NCI-H69 (cell line): ENCODE measurements at regions not wholly inside any gene's neighbourhood (a gene's known extent, or its start where the extent isn't known, plus 50 kb on each side); places are given as distances from the start of the nearest gene placed in this dataset.
A peak's percentile ranks its signal among the peaks of the same experiment; 100 is the strongest.
"Not testable (repeated sequence)": the region's sequence is repeated elsewhere in the genome, so short reads cannot be mapped to it uniquely, and the experiment has no call there.

Experiments used
- DNase-seq: peaks from one replicate; lab custom pipeline; 2025; lab: John Stamatoyannopoulos, UW

- DNase-seq = no peak
Measured at GRCh38 chr12:58009405-58010195, 68.2 kb downstream of the ATP23 start.

GRCh38 chr12:58011676-58012075 is 70.3 kb downstream of the ATP23 start:
- no peak for DNase-seq

- DNase-seq = not testable (repeated sequence)
Measured at GRCh38 chr12:58022379-58023020, 81.1 kb downstream of the ATP23 start.

- no peak for DNase-seq
Measured at GRCh38 chr12:58025431-58025830, 84.1 kb downstream of the ATP23 start.

- no peak for DNase-seq
Measured at GRCh38 chr12:58026426-58026825, 85.1 kb downstream of the ATP23 start.

- no peak for DNase-seq
Measured at GRCh38 chr12:58026897-58027891, 85.8 kb downstream of the ATP23 start.

GRCh38 chr12:58028294-58028693 is 86.9 kb downstream of the ATP23 start:
- DNase-seq = no peak

GRCh38 chr12:58029260-58029659 is 87.9 kb downstream of the ATP23 start:
- DNase-seq = no peak

GRCh38 chr12:58030566-58031279 is 89.4 kb downstream of the ATP23 start:
- DNase-seq = no peak

GRCh38 chr12:58032156-58032555 is 90.8 kb downstream of the ATP23 start:
- no peak for DNase-seq

- DNase-seq = peak; percentile 7
Measured at GRCh38 chr12:58033831-58034230, 92.5 kb downstream of the ATP23 start.

GRCh38 chr12:58034311-58034710 is 92.9 kb downstream of the ATP23 start:
- DNase-seq = peak; percentile 45

GRCh38 chr12:58034712-58035111 is 93.3 kb downstream of the ATP23 start:
- DNase-seq = no peak

GRCh38 chr12:58041441-58041840 is 100.1 kb downstream of the ATP23 start:
- DNase-seq = no peak

GRCh38 chr12:58044966-58045365 is 103.6 kb downstream of the ATP23 start:
- no peak for DNase-seq

- DNase-seq = no peak
Measured at GRCh38 chr12:58046271-58046670, 104.9 kb downstream of the ATP23 start.

- no peak for DNase-seq
Measured at GRCh38 chr12:58051378-58051777, 110.0 kb downstream of the ATP23 start.

- DNase-seq = no peak
Measured at GRCh38 chr12:58064666-58065065, 123.3 kb downstream of the ATP23 start.

- DNase-seq = peak; percentile 43
Measured at GRCh38 chr12:58066296-58066695, 124.9 kb downstream of the ATP23 start.

GRCh38 chr12:58067610-58068387 is 126.4 kb downstream of the ATP23 start:
- peak; percentile 15 for DNase-seq

- DNase-seq = no peak
Measured at GRCh38 chr12:58068706-58069105, 127.3 kb downstream of the ATP23 start.
